ENCODE measurements at regions not wholly inside any gene's neighbourhood (a gene's known extent, or its start where the extent isn't known, plus 50 kb on each side); places are given as distances from the start of the nearest gene placed in this dataset.

GRCh38 chr9:22522206-22522740 lies 75.6 kb downstream of the DMRTA1 start:
- TF ChIP-seq POLR2A (IDR thresholded peaks at IDR 0.05) (no peak), CTCF (IDR thresholded peaks at IDR 0.05) (no peak), POLR2AphosphoS5 (IDR thresholded peaks at IDR 0.05) (no peak)

All from prostate gland (tissue), 2 donors.